HG02588 (cell line): ENCODE measurements at regions not wholly inside any gene's neighbourhood (a gene's known extent, or its start where the extent isn't known, plus 50 kb on each side); places are given as distances from the start of the nearest gene placed in this dataset.

ENCODE experiments used
- ATAC-seq: cut with Tn5 transposase; IDR thresholded peaks from one replicate; pipeline ENCODE4 v1.9.1; 2021; ENCODE audit warnings: mild to moderate bottlenecking, moderate library complexity; ENCODE audit not compliant: unreplicated experiment

- no peak for ATAC-seq
Observed at GRCh38 chr2:106941372-106941993, 55.5 kb upstream of the ST6GAL2 start.

- no peak for ATAC-seq
Observed at GRCh38 chr2:106943468-106944200, 57.7 kb upstream of the ST6GAL2 start.

GRCh38 chr2:106944215-106944614, 58.2 kb upstream of the ST6GAL2 start:
- no peak for ATAC-seq

- no peak for ATAC-seq
Observed at GRCh38 chr2:106948540-106948939, 62.6 kb upstream of the ST6GAL2 start.

GRCh38 chr2:106953236-106953635, 67.3 kb upstream of the ST6GAL2 start:
- ATAC-seq: no peak

GRCh38 chr2:106953779-106954178, 67.8 kb upstream of the ST6GAL2 start:
- ATAC-seq: no peak

- ATAC-seq: no peak
Observed at GRCh38 chr2:106954304-106954703, 68.3 kb upstream of the ST6GAL2 start.

GRCh38 chr2:106956416-106956815, 70.4 kb upstream of the ST6GAL2 start:
- no peak for ATAC-seq

- ATAC-seq: no peak
Observed at GRCh38 chr2:106956879-106957278, 70.9 kb upstream of the ST6GAL2 start.

GRCh38 chr2:106959975-106960682, 74.2 kb upstream of the ST6GAL2 start:
- no peak for ATAC-seq

- ATAC-seq: no peak
Observed at GRCh38 chr2:106960683-106961161, 74.8 kb upstream of the ST6GAL2 start.

GRCh38 chr2:106961328-106961727, 75.4 kb upstream of the ST6GAL2 start:
- no peak for ATAC-seq

- ATAC-seq: no peak
Observed at GRCh38 chr2:106963156-106963555, 77.2 kb upstream of the ST6GAL2 start.

- ATAC-seq: no peak
Observed at GRCh38 chr2:106963893-106964292, 77.9 kb upstream of the ST6GAL2 start.

GRCh38 chr2:106965611-106966010, 79.6 kb upstream of the ST6GAL2 start:
- ATAC-seq: no peak

GRCh38 chr2:106969777-106970176, 83.8 kb upstream of the ST6GAL2 start:
- ATAC-seq: no peak

GRCh38 chr2:106970471-106971261, 84.7 kb upstream of the ST6GAL2 start:
- ATAC-seq: no peak

- no peak for ATAC-seq
Observed at GRCh38 chr2:106972782-106973181, 86.8 kb upstream of the ST6GAL2 start.

GRCh38 chr2:106974891-106975290, 88.9 kb upstream of the ST6GAL2 start:
- ATAC-seq: no peak

- no peak for ATAC-seq
Observed at GRCh38 chr2:106975641-106976040, 89.7 kb upstream of the ST6GAL2 start.

GRCh38 chr2:106976548-106976947, 90.6 kb upstream of the ST6GAL2 start:
- no peak for ATAC-seq
